ENCODE measurements at regions not wholly inside any gene's neighbourhood (a gene's known extent, or its start where the extent isn't known, plus 50 kb on each side); places are given as distances from the start of the nearest gene placed in this dataset.

DNA sequence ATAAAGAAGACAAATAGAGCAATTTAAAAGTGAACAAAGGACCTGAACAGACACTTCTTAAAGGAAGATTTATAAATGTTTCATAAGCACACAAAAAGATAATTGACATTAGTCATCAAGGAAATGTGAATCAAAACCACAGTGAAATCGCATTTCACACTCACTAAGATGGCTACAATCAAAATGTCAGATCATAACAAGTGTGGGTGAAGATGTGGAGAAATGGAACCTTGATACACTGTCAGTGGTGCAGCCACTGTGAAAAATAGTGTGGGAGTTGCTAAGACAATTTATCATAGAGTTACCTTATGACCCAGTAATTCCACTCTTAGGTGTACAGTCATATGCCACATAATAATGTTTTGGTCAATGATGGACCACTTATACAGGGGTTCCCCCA lies 54.5 kb upstream of the HTR4 start:
- FAIRE-seq = no peak
- no peak for DNase-seq (ENCODE audit: low spot score)

DNA sequence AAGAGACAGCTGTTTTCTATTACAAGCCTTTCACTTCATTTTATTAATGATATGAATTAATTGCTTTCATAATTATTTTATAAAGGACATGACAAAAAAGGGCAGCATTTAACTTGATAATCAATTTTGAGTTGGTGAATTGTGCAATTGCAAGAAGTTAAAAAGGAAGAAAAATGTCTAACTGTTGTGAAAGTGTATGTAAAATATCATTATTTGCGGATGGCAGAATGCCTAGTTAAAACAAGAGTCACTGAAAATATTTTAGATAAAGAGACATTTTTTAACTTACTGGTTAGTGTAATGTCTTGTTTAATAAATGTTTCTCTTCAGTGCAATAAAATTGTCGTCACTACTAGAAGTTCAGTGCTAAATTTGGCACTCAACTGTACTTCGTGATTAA lies 57.6 kb upstream of the HTR4 start:
- DNase-seq (ENCODE audit: low spot score) (no peak), FAIRE-seq (no peak)

DNA sequence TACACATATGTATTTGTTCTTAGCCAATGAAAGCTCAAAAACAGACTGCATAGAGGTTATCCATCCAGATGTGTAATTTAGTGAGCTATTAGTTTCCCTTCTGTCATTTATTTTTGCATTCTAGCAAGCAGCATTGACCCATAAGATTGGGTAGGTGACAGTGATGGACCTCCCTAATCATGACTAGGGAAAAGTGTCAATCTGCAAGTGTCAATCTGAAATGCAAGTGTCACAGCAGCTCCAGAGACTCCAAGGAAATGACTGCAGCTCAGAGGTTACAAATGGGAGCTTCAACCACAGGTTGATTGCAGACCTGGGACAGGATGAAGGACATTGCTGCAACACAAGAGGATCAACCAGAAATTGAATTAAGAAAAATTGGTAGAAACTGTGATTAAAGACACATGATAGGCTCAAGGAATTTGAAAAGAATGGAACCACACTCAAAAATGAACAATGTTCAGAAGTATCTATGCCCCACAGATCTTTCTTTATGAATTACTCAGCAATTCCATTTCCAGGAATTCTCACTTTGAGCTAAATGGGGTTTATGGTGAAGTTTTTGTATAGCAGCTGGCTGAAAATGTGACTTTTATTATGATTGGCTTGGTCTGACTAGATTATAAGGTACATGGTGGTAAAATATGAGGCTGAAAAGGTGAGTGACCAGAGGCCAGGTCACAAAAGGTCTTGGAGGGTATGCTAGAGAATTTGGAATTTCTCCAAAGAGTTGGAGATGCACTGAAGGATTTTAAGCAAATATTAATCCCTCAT lies 59.6 kb upstream of the HTR4 start:
- no peak for DNase-seq (ENCODE audit: low spot score)
- no peak for FAIRE-seq

- DNase-seq (ENCODE audit: low spot score) (no peak), FAIRE-seq (no peak)
These were observed 62.4 kb upstream of the HTR4 start for GRCh38 chr5:148716716-148717115.

- DNase-seq (ENCODE audit: low spot score) = no peak
These were observed 63.3 kb upstream of the HTR4 start for GRCh38 chr5:148717668-148718067.

GRCh38 chr5:148719605-148720004 lies 65.3 kb upstream of the HTR4 start:
- no peak for DNase-seq (ENCODE audit: low spot score)
- FAIRE-seq = no peak

More at GRCh38 chr5:148717668-148718067, 63.3 kb upstream of the HTR4 start:
- no peak for FAIRE-seq

DNA sequence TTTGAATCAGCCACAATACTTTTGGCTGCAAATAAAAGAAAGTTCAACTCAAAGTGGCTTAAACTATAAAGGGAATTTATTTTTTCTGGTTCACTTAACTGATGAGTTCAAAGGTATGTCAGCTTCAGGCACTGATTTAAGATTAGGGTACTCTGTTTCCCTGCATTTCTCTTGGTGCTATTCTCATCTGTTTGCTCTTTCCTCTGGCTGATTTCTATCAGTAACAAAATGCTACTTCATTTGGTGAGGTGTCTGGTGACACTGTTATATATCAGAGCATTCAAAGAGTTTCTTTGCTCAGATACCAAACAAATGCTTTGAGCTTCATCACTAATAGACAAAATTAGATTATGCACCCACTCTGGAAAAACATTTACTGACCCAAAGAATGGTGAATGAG lies 65.9 kb upstream of the HTR4 start:
- DNase-seq (ENCODE audit: low spot score) (no peak), FAIRE-seq (no peak)

- DNase-seq (ENCODE audit: low spot score) (no peak), FAIRE-seq (no peak)
These were observed 68.8 kb upstream of the HTR4 start for GRCh38 chr5:148723143-148723542.

- DNase-seq (ENCODE audit: low spot score) = no peak
These were observed 71.3 kb upstream of the HTR4 start for GRCh38 chr5:148725675-148726074.

GRCh38 chr5:148729182-148729581 lies 74.9 kb upstream of the HTR4 start:
- no peak for DNase-seq (ENCODE audit: low spot score)
- FAIRE-seq = no peak

More at GRCh38 chr5:148725675-148726074, 71.3 kb upstream of the HTR4 start:
- no peak for FAIRE-seq

GRCh38 chr5:148730270-148730669 lies 75.9 kb upstream of the HTR4 start:
- FAIRE-seq (no peak), DNase-seq (ENCODE audit: low spot score) (no peak)

GRCh38 chr5:148730942-148731898 lies 76.9 kb upstream of the HTR4 start:
- FAIRE-seq (peak; percentile 88), DNase-seq (ENCODE audit: low spot score) (peak; percentile 64)

DNA sequence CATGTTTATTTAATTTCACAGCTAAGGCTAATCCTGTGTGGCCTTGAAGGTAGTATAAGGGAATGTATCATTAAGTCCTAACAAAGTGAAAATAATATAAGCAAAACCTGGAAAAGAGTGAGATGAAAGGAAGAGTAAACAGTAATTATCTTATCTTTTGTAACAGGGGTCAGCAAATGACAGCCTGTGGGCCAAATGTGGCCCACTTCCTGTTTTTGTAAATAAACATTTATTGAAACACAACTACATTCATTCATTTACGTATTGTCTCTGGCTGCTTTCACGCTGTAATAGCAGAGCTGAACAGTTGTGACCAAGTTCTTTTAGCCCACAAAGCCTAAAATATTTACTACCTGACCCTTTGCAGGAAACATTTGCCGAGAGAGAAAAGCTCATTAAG lies 78.4 kb upstream of the HTR4 start:
- FAIRE-seq (no peak), DNase-seq (ENCODE audit: low spot score) (no peak)

- FAIRE-seq (peak; percentile 63), DNase-seq (ENCODE audit: low spot score) (peak; percentile 52)
These were observed 79.5 kb upstream of the HTR4 start for GRCh38 chr5:148733601-148734438.

DNA sequence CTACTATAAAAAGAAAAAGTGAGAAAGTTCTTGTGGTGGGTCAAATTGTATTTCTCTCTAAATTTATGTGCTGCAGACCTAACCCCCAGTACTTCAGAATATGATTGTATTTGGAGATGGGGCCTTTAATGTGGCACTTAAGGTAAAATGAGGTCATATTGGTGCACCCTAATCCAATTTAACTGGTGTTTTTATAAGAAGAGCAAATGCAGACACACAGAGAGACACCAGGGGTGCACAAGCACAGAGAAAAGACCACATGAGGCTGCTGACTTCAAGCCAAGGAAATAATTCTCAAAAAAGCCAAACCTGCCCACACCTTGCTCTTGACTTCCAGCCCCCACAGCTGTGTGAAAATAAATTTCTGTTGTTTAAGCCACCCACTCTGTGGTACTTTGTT lies 80.2 kb upstream of the HTR4 start:
- FAIRE-seq (no peak), DNase-seq (ENCODE audit: low spot score) (no peak)

- no peak for DNase-seq (ENCODE audit: low spot score)
- no peak for FAIRE-seq
These were observed 81.0 kb upstream of the HTR4 start for GRCh38 chr5:148735301-148735835.

DNA sequence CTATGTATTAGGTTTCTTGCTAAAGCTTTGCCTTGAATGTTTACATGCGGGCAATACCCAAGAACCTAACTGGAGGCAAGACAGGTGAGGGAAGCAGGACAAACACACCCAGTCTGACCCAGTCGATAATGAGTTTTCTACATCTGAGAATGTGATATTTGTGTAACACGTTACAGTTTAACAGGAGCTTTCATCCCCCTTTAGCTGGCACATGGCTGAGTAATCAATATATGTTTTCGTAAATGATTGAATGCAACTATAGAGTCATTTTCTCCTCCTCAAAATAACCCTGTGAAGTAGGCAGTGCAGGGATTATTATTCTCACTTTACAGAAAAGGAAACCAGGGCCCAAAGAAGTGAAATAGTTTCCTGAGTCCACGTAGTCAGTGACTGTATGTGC lies 84.7 kb upstream of the HTR4 start:
- DNase-seq (ENCODE audit: low spot score) (no peak), FAIRE-seq (no peak)

- no peak for DNase-seq (ENCODE audit: low spot score)
- no peak for FAIRE-seq
These were observed 85.2 kb upstream of the HTR4 start for GRCh38 chr5:148739524-148739923.

DNA sequence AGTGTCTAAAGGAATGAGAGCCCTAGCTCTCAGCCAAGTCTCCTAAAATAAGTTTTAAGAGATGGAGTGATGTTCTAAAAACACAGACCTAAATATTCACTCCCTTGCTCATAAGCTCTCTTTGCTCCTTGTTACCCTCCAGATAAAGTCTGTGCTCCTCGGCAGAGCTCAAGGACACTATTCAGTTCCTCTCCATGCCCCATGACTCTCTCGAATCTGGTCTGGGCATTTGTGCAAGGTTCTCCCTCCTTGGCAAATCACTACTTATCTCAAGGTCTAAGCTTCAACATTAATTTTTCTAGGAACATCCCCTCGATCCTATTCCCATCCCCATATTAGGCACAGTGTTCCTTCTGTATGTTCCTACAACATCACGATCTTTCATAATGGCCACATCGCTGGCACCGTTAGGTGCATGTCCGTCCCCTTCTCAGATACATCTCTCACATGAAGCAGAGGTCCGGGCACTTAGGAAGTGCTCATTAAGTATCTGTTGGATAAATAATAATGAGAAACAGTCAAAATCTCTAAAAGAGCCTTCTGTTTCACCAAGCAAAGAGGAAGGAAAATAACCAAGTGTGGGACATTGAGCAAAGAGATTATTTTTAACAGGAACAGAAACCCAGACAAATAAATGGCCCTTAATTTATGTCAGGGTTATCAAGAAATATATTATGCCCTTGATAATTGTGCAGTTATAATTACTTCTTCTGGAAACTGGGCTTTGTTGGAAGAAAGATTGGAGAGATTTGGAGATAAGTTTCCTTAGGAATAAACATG lies 85.9 kb upstream of the HTR4 start:
- FAIRE-seq (no peak), DNase-seq (ENCODE audit: low spot score) (no peak)

- peak; percentile 55 for DNase-seq (ENCODE audit: low spot score)
- FAIRE-seq = peak; percentile 80
These were observed 85.3 kb upstream of the ADRB2 start for GRCh38 chr5:148740966-148741742.
